DMS114 treated with DMSO at 0.1 percent for 48 hours (cell line): ENCODE measurements at regions not wholly inside any gene's neighbourhood (a gene's known extent, or its start where the extent isn't known, plus 50 kb on each side); places are given as distances from the start of the nearest gene placed in this dataset.

Source experiments
- DNase-seq: peaks from one replicate; lab custom pipeline; 2025; ENCODE audit not compliant: unreplicated experiment; lab: John Stamatoyannopoulos, UW

DNA sequence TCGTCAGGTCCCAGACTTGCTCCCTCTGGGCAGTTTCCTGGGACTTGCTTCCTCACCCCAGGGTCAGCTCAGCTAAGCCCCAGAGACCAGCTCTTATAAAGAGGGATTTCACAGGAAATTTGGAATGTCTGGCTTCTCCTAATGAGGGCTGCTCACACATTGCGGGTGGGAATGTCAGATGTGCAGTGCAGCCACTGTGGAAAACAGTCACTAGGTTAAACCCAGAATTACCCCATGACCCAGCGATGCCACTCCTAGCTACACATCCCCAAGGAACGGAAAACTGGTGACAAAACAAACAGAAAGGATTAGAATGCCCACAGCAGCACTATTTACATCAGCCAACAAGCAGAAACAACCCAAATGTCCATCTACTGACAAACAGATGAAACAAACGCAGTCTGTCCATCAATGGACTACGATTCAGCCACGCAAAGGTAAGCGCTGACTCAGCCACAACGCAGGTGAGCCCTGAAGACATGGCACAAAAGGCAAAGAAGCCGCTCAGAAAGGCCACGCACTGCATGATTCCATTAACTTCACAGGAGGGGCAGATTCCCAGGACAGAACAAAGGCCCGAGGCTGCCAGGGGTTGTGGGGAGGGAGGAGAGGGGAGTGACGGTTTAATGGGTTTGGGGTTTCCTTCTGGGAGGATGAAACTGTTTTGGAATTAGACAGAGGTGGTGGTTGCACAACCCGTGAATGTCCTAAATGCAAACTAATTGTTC lies 63.0 kb downstream of the NCOR2 start:
- no peak for DNase-seq

- DNase-seq = no peak
Measured at GRCh38 chr12:124503305-124503704, 64.1 kb downstream of the NCOR2 start.

DNA sequence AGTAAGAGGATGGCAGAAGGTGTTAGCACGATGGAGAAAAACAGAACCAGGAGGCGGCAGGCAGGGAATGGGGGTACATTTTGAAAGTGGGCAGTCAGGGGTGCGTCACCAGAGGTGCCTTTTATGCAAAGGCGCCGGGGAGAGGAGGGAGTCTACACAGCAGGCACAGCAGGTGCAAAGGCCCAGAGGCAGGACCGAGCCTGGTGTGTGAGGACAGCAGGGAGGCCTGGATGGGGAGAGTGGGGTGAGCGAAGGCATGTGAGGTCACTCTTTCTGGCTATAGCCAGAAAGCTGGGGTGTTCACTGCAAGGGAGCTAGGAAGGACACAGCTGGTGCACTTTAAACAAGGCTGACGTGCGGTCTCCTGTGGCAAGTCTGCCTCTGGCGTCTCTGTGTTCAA lies 65.0 kb downstream of the NCOR2 start:
- no peak for DNase-seq

- DNase-seq = no peak
Measured at GRCh38 chr12:124501827-124502226, 65.6 kb downstream of the NCOR2 start.

GRCh38 chr12:124501112-124501561 lies 66.3 kb downstream of the NCOR2 start:
- no peak for DNase-seq

GRCh38 chr12:124499898-124500244 lies 67.5 kb downstream of the NCOR2 start:
- no peak for DNase-seq

GRCh38 chr12:124499190-124499753 lies 68.1 kb downstream of the NCOR2 start:
- no peak for DNase-seq

GRCh38 chr12:124498275-124499189 lies 68.9 kb downstream of the NCOR2 start:
- DNase-seq = no peak

- DNase-seq = no peak
Measured at GRCh38 chr12:124497658-124498057, 69.8 kb downstream of the NCOR2 start.

- DNase-seq = no peak
Measured at GRCh38 chr12:124497039-124497438, 70.4 kb downstream of the NCOR2 start.

DNA sequence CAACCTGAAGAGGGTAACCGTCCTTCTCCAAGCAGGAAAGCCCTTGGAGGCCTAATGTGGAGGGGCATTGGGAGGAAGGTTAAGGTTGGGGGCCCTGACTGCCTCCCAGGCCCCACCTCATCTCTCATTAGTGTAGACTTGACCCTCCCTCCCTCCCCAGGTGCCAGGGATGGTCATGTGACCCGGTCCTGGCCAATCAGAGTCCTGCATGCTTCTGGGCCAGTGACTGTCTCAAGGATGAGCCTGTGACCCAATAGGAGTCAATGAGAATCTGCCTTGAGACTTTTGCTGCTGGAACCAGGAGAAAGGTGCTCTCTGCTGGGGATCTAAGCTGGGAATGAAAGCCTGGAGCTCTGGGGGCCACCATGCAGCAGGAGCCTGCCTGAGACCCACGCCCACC lies 70.8 kb downstream of the NCOR2 start:
- no peak for DNase-seq

DNA sequence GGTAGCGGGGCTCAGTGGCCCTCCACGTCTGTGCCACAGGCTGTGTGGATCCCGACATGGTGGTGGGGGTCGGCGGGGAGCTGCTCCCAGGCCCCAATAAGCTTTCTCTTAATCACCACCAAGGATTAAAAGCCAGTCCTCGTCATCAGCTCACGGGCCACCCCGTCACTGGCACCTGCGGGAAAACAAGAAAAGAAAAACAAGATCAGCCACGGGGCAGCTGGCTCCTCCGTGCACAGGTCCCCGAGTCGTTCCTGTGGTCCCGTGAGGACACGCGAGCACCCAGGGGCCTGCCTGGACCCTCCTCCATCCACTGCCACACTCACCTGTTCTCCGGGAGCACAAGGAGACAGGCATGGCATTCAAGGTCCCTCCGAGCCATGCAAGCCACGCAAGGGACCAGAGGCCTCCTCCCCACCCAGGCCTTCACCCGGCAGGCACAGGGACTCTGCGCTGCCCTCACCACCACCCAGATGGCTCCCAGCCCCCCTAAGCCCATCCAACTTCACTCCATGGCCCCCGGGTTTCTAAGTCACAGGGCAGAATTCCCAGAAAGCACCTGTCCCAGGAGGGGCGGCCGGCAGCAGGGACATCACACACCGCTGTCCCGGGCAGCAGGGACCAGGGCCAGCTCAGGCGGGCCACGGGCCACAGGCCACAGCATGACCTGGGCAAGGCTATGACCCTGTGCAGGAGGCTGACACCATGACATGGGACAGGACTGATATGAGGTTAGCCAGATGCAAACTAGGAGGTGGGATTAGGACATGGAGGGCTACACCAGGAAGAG lies 72.0 kb downstream of the NCOR2 start:
- DNase-seq = no peak

DNA sequence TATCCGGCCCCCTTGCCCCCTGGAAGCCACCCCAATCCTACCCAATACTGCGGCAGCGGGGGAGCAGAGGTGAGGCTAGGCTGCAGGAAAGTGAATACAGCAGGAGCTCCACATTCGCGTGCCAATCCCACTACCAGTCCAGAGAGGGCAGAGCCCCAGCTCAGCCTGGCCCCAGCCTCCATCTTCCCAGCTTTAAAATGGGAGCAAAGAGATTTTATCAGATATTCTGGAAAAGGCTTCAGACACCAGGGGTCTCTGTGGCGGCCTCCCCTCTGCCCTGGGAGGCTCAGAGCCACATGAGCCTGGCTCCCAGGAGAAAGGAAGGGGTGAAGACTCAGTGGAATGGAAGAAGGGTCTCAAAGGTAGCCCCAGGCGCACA lies 72.7 kb downstream of the NCOR2 start:
- no peak for DNase-seq

DNA sequence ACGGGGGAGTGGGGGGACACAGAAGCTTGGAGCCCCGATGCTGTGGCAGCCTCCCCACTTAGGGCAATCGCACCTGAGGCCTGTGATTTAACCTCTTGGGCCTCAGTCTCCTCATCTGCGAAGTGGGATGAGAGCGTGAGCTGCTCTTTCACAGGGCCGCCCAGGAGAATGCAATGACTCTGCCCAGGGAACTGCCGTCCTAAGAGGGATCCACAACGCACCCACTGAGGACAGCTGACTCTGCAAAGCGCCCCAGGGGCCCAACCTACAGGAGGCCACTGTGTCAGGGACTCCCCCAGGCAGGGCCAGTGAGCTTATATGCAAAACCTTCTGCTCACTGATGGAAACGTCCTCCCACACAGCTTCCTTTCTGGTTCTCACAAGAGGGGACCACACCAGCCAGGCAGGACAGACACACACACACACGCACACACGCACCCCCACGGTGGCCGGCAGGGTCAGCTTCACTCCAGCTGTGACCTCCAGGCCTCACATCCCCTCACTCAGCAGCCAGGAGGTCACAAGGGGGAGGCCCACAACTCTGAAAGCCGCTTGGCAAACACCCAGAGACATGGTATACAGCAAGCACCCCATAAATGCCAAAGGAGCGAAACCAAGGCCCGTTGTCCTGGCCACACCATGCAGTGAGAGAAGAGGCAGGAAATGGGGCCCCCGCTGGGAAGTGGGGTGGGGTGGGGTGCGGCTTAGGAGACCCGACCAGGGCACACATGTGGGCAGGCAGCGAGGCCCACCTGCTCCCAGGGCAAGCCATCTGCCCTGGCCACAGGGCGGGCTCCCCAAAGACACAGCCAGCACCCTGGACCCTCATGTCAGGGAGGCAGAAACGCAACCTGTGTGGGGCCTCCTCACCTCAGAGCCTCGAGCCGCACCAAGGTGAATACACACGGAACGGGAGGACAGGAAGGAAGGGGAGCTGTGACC lies 73.3 kb downstream of the NCOR2 start:
- DNase-seq = no peak

- DNase-seq = no peak
Measured at GRCh38 chr12:124492879-124493808, 74.3 kb downstream of the NCOR2 start.

DNA sequence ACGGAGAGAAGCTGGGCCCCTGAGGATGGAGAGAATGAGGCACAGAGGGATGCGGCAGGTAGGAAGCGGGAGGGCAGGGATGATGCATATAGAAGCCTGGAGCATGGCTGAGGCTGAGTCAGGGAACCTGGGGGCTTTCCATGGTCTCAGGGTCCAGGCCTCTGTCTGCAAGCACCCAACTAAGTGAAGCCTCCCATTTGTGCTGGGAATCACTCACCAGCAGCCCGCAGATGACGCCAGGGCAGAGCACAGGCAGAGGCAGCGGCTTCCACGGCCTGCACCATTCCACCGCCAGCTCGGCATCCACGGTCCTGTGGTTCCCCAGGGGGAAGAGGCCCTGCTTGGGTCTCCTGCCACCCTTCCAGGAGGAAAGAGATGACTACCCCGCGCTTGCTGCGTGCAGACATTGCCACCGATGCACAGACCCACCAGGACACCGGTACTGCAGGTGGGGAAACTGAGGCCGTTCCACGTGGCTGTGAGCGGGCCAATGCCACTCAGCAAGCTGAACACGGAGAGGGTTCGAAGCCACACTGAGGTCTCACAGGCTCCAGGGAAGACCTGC lies 75.5 kb downstream of the NCOR2 start:
- no peak for DNase-seq

- no peak for DNase-seq
Measured at GRCh38 chr12:124491310-124491709, 76.1 kb downstream of the NCOR2 start.

DNA sequence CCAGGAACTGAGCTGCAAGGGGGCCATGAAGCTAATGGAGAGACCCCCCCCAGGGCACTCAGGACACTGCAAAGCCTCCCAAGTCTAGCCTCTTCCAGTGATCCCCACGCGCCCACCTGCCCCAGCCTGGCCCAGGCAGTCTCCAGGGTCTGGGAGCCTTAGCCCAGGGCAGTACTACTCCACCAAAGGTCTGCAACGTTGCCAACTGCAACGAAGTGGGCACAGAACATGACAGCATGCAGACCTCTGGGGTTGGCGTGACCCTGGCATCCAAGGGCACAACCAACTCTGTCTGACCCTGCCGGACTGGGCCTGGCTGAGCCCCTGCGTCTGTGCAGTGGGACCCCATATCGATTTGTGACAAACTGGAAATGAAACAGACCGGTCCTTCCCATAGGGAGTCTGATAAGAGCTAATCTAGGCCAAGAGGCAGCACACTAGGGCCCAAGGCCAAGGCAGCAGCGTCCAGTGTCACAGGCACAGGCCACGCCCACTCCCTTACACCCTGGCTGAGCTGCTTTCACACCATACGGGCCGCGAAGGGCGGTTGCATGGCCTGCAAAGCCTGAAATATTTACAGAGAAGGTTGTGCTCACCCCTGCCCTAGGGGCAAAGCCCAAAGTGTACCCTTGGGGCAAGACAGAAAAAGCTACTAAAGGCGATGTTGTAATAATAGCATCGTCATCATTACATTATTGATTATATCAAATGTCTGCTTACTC lies 76.7 kb downstream of the NCOR2 start:
- no peak for DNase-seq
